HG02798 (cell line): ENCODE measurements at regions not wholly inside any gene's neighbourhood (a gene's known extent, or its start where the extent isn't known, plus 50 kb on each side); places are given as distances from the start of the nearest gene placed in this dataset.
"Not testable (repeated sequence)": the region's sequence is repeated elsewhere in the genome, so short reads cannot be mapped to it uniquely, and the experiment has no call there.

ENCODE experiments used
- ATAC-seq: cut with Tn5 transposase; IDR thresholded peaks from one replicate; pipeline ENCODE4 v1.9.1; 2021; ENCODE audit warnings: mild to moderate bottlenecking; ENCODE audit not compliant: unreplicated experiment, poor library complexity

- no peak for ATAC-seq
Observed at GRCh38 chr11:28964811-28965210, 856.6 kb downstream of the METTL15 start.

GRCh38 chr11:28963187-28963586 is 855.0 kb downstream of the METTL15 start:
- no peak for ATAC-seq

- ATAC-seq = no peak
Observed at GRCh38 chr11:28962502-28962901, 854.3 kb downstream of the METTL15 start.

- no peak for ATAC-seq
Observed at GRCh38 chr11:28961726-28962125, 853.5 kb downstream of the METTL15 start.

- no peak for ATAC-seq
Observed at GRCh38 chr11:28956446-28956845, 848.3 kb downstream of the METTL15 start.

GRCh38 chr11:28951191-28951590 is 843.0 kb downstream of the METTL15 start:
- no peak for ATAC-seq

- ATAC-seq = no peak
Observed at GRCh38 chr11:28939381-28939780, 831.2 kb downstream of the METTL15 start.

GRCh38 chr11:28938091-28938490 is 829.9 kb downstream of the METTL15 start:
- no peak for ATAC-seq

- no peak for ATAC-seq
Observed at GRCh38 chr11:28932940-28933339, 824.8 kb downstream of the METTL15 start.

- no peak for ATAC-seq
Observed at GRCh38 chr11:28924004-28924403, 815.8 kb downstream of the METTL15 start.

- no peak for ATAC-seq
Observed at GRCh38 chr11:28922386-28922981, 814.3 kb downstream of the METTL15 start.

- ATAC-seq = no peak
Observed at GRCh38 chr11:28919194-28919593, 811.0 kb downstream of the METTL15 start.

GRCh38 chr11:28913883-28914282 is 805.7 kb downstream of the METTL15 start:
- no peak for ATAC-seq

GRCh38 chr11:28911829-28912228 is 803.6 kb downstream of the METTL15 start:
- no peak for ATAC-seq

GRCh38 chr11:28910926-28911325 is 802.7 kb downstream of the METTL15 start:
- no peak for ATAC-seq

- ATAC-seq = no peak
Observed at GRCh38 chr11:28903716-28904115, 795.5 kb downstream of the METTL15 start.

GRCh38 chr11:28900427-28900826 is 792.2 kb downstream of the METTL15 start:
- no peak for ATAC-seq

- ATAC-seq = no peak
Observed at GRCh38 chr11:28899706-28900105, 791.5 kb downstream of the METTL15 start.

- not testable (repeated sequence) for ATAC-seq
Observed at GRCh38 chr11:28890601-28891040, 782.4 kb downstream of the METTL15 start.

GRCh38 chr11:28887681-28888080 is 779.5 kb downstream of the METTL15 start:
- no peak for ATAC-seq

- ATAC-seq = no peak
Observed at GRCh38 chr11:28879869-28880268, 771.7 kb downstream of the METTL15 start.

- ATAC-seq = no peak
Observed at GRCh38 chr11:28878025-28878424, 769.8 kb downstream of the METTL15 start.

GRCh38 chr11:28877340-28877739 is 769.2 kb downstream of the METTL15 start:
- ATAC-seq = no peak
